Keratinocyte (primary cell): ENCODE measurements at regions not wholly inside any gene's neighbourhood (a gene's known extent, or its start where the extent isn't known, plus 50 kb on each side); places are given as distances from the start of the nearest gene placed in this dataset.

Source experiments
- DNase-seq: peaks from one replicate; pipeline ENCODE4 v3.0.0-alpha.2; 2011; ENCODE audit warnings: low read depth, missing footprints, low spot score
- FAIRE-seq: peaks from 2 replicates; lab custom pipeline; 2011; peaks lifted over from hg19 to GRCh38; lab: Jason Lieb, UNC
- H2AFZ ChIP-seq: 2 replicates; pipeline ENCODE4 v1.6.0; 2012; ENCODE audit warnings: low read length, control low read depth, inconsistent platforms; ENCODE audit not compliant: control insufficient read depth
- H3K27ac ChIP-seq: 2 replicates; pipeline ENCODE4 v1.5.1; 2011; ENCODE audit warnings: low read length; ENCODE audit not compliant: control insufficient read depth, insufficient read depth
- H3K27me3 ChIP-seq: 3 replicates; pipeline ENCODE4 v1.6.0; 2011; ENCODE audit warnings: low read length; ENCODE audit not compliant: control insufficient read depth, insufficient read depth; ENCODE audit errors: extremely low read depth
- H3K36me3 ChIP-seq, 2 experiments: 2 replicates in 1 of 2; 3 replicates in 1 of 2; pipeline ENCODE4 v1.5.1; 2011; ENCODE audit warnings: low read length in 2 of 2, mild to moderate bottlenecking in 1 of 2; ENCODE audit not compliant: control insufficient read depth in 2 of 2, insufficient read depth in 2 of 2; ENCODE audit errors: extremely low read depth in 1 of 2
- H3K4me1 ChIP-seq: 3 replicates; pipeline ENCODE4 v1.5.1; 2011; ENCODE audit warnings: low read length; ENCODE audit not compliant: control insufficient read depth, insufficient read depth; ENCODE audit errors: extremely low read depth
- H3K4me2 ChIP-seq: 3 replicates; pipeline ENCODE4 v1.6.0; 2011; ENCODE audit warnings: low read depth, low read length; ENCODE audit not compliant: control insufficient read depth, insufficient read depth; ENCODE audit errors: extremely low read depth
- H3K4me3 ChIP-seq, 3 experiments: fragments of 200-600 bp in 1 of 3; sonication (generic) in 1 of 3; 2 replicates in 2 of 3; 3 replicates in 1 of 3; pipeline ENCODE4 v1.5.1; 2011 to 2016; ENCODE audit warnings: low read length in 3 of 3, mild to moderate bottlenecking in 3 of 3, control low read depth in 2 of 3, inconsistent platforms in 1 of 3, low read depth in 1 of 3, mixed read lengths in 1 of 3, mixed run types in 1 of 3, moderate library complexity in 1 of 3; ENCODE audit not compliant: control insufficient read depth in 2 of 3, insufficient read depth in 2 of 3; ENCODE audit errors: extremely low read depth in 1 of 3
- H3K79me2 ChIP-seq: 2 replicates; pipeline ENCODE4 v1.6.0; 2012; ENCODE audit warnings: low read length; ENCODE audit not compliant: control insufficient read depth, insufficient read depth
- H3K9ac ChIP-seq: 3 replicates; pipeline ENCODE4 v1.6.0; 2011; ENCODE audit warnings: low read length; ENCODE audit not compliant: control insufficient read depth, insufficient read depth; ENCODE audit errors: extremely low read depth
- H3K9me1 ChIP-seq: 3 replicates; pipeline ENCODE4 v1.6.0; 2011; ENCODE audit warnings: low read length; ENCODE audit not compliant: control insufficient read depth, insufficient read depth; ENCODE audit errors: extremely low read depth
- H3K9me3 ChIP-seq: 2 replicates; pipeline ENCODE4 v1.5.1; 2012; ENCODE audit warnings: low read depth, low read length; ENCODE audit not compliant: control insufficient read depth
- H4K20me1 ChIP-seq: 3 replicates; pipeline ENCODE4 v1.6.0; 2011; ENCODE audit warnings: low read length; ENCODE audit not compliant: control insufficient read depth, insufficient read depth; ENCODE audit errors: extremely low read depth
- CTCF ChIP-seq, 3 experiments: IDR thresholded peaks in 1 of 3; conservative IDR thresholded peaks in 1 of 3; optimal IDR thresholded peaks in 1 of 3; 2 replicates in 2 of 3; 3 replicates in 1 of 3; pipeline versions ENCODE3 to v1.5.1; 2011; ENCODE audit warnings: low read length in 3 of 3, mild to moderate bottlenecking in 3 of 3, moderate library complexity in 2 of 3, control low read depth in 1 of 3, inconsistent platforms in 1 of 3; ENCODE audit not compliant: insufficient read depth in 2 of 3; ENCODE audit errors: extremely low read depth in 1 of 3
- EZH2 ChIP-seq: IDR thresholded peaks from one replicate; pipeline ENCODE4 v1.6.1; 2012; ENCODE audit warnings: inconsistent platforms, mild to moderate bottlenecking, low read length, moderate library complexity
- dilution Hi-C: fragments of 300-500 bp; cut with MboI; formaldehyde crosslinking; loops from one replicate; pipeline ENCODE4 v1.7.0; 2020; ENCODE audit warnings: low sequenced_read_pairs; ENCODE audit not compliant: extremely low pct_ligation_motif_present

- TF ChIP-seq CTCF (optimal IDR thresholded peaks at IDR 0.05 in 1 of 3, IDR thresholded peaks at IDR 0.05 in 1 of 3, conservative IDR thresholded peaks at IDR 0.05 in 1 of 3; ENCODE audit: extremely low read depth in 1 of 3, insufficient read depth in 2 of 3, low read length in 3 of 3), result no peak
- TF ChIP-seq EZH2, result no peak
- H3K4me3 ChIP-seq, result no peak overlapping the region
- H3K27me3 ChIP-seq, result no peaks in the 10 kb centered on the region
- no peak overlapping the region for H3K4me2 ChIP-seq
- no peak overlapping the region for H3K27ac ChIP-seq
- no peaks in the 10 kb centered on the region for H3K79me2 ChIP-seq
- H3K9me3 ChIP-seq, result no peaks in the 10 kb centered on the region
- H3K9me1 ChIP-seq, result no peaks in the 10 kb centered on the region
- DNase-seq (no peak), FAIRE-seq (no peak)
- H4K20me1 ChIP-seq, result no peaks in the 10 kb centered on the region
- dilution Hi-C loops, result no loop called here
- H3K4me1 ChIP-seq, result peaks cover 3% of the 10 kb centered on the region
- no peak overlapping the region for H3K9ac ChIP-seq
- H2AFZ ChIP-seq, result no peak overlapping the region
- no peaks in the 10 kb centered on the region for H3K36me3 ChIP-seq
Measured at GRCh38 chr2:62343636-62344337, 147.9 kb downstream of the B3GNT2 start.

- peaks cover 3% of the 10 kb centered on the region for H3K4me1 ChIP-seq
- no peak overlapping the region for H3K4me3 ChIP-seq
- no peak for DNase-seq
- no peak overlapping the region for H3K4me2 ChIP-seq
- no peak overlapping the region for H2AFZ ChIP-seq
- no peaks in the 10 kb centered on the region for H3K79me2 ChIP-seq
- no peaks in the 10 kb centered on the region for H3K9me1 ChIP-seq
- H3K27ac ChIP-seq, result no peak overlapping the region
- H3K27me3 ChIP-seq, result no peaks in the 10 kb centered on the region
- no peaks in the 10 kb centered on the region for H3K9me3 ChIP-seq
- no peak for TF ChIP-seq CTCF (optimal IDR thresholded peaks at IDR 0.05 in 1 of 3, IDR thresholded peaks at IDR 0.05 in 1 of 3, conservative IDR thresholded peaks at IDR 0.05 in 1 of 3; ENCODE audit: extremely low read depth in 1 of 3, insufficient read depth in 2 of 3, low read length in 3 of 3)
- TF ChIP-seq EZH2, result no peak
- no peak overlapping the region for H3K9ac ChIP-seq
- no peaks in the 10 kb centered on the region for H3K36me3 ChIP-seq
- dilution Hi-C loops, result no loop called here
- H4K20me1 ChIP-seq, result no peaks in the 10 kb centered on the region
- FAIRE-seq, result no peak
Measured at GRCh38 chr2:62343206-62343605, 147.3 kb downstream of the B3GNT2 start.
